Brain microvascular endothelial cell (primary cell): ENCODE measurements at regions not wholly inside any gene's neighbourhood (a gene's known extent, or its start where the extent isn't known, plus 50 kb on each side); places are given as distances from the start of the nearest gene placed in this dataset.

ENCODE experiments used
- DNase-seq: peaks from one replicate; pipeline ENCODE4 v3.0.0-alpha.2; 2020
- H3K27ac ChIP-seq: fragments of 250-450 bp; sonication (Bioruptor Pico); 2 replicates; pipeline ENCODE4 v1.5.1; 2020; ENCODE audit warnings: mild to moderate bottlenecking, moderate library complexity
- H3K27me3 ChIP-seq: fragments of 250-450 bp; sonication (Bioruptor Pico); replicated peaks from 2 replicates; pipeline ENCODE4 v1.5.1; 2020; ENCODE audit warnings: mild to moderate bottlenecking
- H3K36me3 ChIP-seq: fragments of 250-450 bp; sonication (Bioruptor Pico); replicated peaks from 2 replicates; pipeline ENCODE4 v1.5.1; 2020; ENCODE audit warnings: mild to moderate bottlenecking
- H3K4me3 ChIP-seq: 2 replicates; pipeline ENCODE4 v1.5.1; 2011; ENCODE audit warnings: low read depth, mild to moderate bottlenecking, control low read depth, low read length, moderate library complexity
- in situ Hi-C: cut with HindIII; loops from 2 replicates; pipeline ENCODE4 v1.10.0; 2017; ENCODE audit warnings: low sequenced_read_pairs, low pct_ligation_motif_present
- TF ChIP-seq, protein P1 (sequence below): IDR thresholded peaks from 2 replicates; pipeline ENCODE4 v1.5.1; 2011; ENCODE audit warnings: low read depth, mild to moderate bottlenecking, moderate library complexity, low read length, control low read depth, inconsistent platforms; ENCODE audit errors: missing control alignments

DNA sequence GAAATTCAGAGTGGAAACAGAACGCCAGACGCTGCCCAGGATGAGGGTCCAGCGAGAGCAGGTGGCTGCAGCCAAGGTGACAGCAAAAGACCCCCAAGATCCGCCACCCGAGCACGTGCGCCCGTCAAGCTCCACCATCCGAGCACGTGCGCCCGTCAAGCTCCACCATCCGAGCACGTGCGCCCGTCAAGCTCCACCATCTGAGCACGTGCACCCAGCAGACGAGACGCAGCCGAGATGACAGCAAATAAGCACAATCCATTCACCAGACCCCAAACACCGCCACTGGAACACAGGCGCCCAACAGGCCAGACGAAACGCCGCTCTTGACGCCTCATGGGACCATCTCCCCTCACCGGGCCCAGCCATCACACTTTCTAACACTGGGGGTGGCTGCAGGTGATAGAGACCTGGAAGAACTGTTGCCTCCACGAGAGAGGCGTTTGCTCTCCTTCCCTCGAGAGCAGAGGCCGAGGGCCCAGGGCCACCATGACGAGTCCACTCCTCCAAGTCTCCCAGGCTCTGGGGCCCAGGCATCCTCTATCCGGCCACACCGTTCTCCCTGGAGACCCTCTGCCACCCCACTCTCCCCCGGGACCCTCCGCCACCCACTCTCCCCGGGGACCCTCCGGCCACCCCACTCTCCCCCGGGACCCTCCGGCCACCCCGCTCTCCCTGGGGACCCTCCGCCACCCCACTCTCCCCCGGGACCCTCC lies 62.1 kb upstream of the GALNT9 start:
- in situ Hi-C loops: no loop called here
- Histone ChIP-seq H3K27me3 (peaks cover 13% of the 10 kb centered on the region), H3K27ac (no peak overlapping the region), H3K4me3 (no peak overlapping the region), H3K36me3 (no peaks in the 10 kb centered on the region)
- TF ChIP-seq, protein P1, sequence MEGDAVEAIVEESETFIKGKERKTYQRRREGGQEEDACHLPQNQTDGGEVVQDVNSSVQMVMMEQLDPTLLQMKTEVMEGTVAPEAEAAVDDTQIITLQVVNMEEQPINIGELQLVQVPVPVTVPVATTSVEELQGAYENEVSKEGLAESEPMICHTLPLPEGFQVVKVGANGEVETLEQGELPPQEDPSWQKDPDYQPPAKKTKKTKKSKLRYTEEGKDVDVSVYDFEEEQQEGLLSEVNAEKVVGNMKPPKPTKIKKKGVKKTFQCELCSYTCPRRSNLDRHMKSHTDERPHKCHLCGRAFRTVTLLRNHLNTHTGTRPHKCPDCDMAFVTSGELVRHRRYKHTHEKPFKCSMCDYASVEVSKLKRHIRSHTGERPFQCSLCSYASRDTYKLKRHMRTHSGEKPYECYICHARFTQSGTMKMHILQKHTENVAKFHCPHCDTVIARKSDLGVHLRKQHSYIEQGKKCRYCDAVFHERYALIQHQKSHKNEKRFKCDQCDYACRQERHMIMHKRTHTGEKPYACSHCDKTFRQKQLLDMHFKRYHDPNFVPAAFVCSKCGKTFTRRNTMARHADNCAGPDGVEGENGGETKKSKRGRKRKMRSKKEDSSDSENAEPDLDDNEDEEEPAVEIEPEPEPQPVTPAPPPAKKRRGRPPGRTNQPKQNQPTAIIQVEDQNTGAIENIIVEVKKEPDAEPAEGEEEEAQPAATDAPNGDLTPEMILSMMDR: no peak
- no peak for DNase-seq

DNA sequence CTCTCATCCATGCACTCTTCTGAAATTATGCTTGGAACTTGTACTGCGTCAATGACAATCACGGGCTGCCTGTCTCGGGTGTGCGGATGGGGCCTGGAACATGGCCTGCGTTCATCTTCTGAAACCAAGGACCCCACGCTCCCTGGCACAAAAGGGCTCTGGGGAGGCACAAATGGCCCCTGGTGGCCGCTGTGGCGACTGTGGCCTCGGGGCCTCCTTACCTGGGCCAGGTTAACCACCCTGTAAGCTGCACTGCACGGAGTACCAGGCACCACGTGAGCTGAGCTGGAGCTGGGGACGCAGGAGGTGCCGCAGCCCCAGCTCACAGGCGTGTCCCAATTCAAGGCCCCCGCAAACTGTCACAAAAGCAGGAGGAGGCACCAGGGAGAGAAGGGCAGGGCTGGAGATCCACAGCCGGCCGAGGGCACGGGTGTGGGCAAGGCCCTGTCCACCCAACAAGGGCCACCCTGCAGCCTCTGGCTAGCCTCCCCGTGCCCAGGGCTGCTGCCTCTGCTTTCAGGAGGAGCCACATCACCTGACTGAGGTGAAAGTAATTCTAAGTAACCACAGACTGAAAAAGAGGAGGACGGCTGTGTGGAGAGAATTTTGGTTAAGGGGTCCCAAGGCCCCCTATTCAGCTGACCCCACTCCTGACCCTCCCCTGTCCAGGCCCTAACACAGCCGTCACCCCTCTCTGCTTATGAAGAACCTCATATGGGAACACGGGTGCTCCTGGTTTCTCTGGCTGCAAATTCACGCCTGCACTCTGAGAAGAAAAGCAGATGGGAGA lies 61.1 kb upstream of the GALNT9 start:
- Histone ChIP-seq H3K4me3 (no peak overlapping the region), H3K27ac (no peak overlapping the region), H3K27me3 (peaks cover 22% of the 10 kb centered on the region), H3K36me3 (no peaks in the 10 kb centered on the region)
- TF ChIP-seq, protein P1: no peak
- in situ Hi-C loops: no loop called here
- no peak for DNase-seq

DNA sequence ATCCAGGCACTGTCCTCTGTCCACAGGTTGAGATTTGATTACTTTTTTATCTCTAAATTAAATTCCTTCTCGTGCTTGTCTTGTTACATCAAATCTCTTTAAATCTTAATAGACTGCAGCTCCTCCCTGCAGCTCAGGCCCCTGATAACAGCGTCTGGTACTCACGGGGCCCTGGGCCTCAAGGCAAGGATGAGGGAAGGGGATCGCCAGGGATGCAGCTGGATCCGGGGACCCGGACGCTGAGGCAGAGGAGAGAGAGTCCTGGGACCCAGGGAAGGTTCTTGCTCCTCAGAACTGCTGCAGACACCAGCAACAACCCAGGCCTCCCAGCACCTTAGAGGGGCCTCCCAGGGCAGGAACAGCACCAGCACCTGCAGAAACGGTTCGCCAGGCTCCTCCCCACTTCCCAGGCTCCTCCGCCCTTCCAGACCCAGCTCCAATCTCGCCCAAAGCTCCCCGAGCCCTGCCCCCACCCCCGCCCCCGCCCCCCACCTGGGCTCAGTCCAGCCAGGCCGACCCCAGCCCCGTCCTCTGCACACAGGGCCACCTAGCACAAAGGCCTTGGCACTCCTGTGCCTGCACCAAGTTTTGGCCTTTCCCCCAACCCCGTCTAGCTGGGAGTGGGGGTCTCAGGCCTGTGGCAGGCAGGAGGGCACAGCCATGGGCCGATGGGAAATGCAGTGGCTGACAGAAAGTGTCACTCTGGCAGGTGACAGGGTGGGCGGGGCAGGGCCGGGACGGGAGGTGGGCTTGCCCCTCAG lies 60.3 kb upstream of the GALNT9 start:
- no peak for DNase-seq
- Histone ChIP-seq H3K27me3 (peaks cover 29% of the 10 kb centered on the region), H3K4me3 (no peak overlapping the region), H3K36me3 (no peaks in the 10 kb centered on the region), H3K27ac (no peak overlapping the region)
- TF ChIP-seq, protein P1: no peak
- in situ Hi-C loops: no loop called here

DNA sequence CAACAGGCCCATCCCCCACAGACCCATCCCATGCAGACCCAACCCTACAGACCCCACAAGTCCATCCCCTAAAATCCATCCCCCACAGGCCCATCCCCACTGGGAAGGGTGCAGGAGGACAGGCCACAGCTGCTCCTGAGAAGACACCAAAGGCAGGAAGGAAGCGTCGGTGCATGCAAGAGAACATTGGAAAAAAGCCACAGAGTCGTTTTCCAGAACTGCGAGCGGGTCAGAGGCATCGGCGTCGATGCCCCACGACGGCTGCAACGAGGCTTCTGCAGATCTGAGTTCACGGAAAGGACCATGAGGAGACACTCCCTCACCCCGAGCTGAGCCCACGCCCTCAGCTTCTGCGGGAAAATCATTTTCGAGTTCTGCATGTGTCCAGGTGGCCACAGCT lies 59.6 kb upstream of the GALNT9 start:
- Histone ChIP-seq H3K27me3 (peaks cover 29% of the 10 kb centered on the region), H3K4me3 (no peak overlapping the region), H3K36me3 (no peaks in the 10 kb centered on the region), H3K27ac (no peak overlapping the region)
- TF ChIP-seq, protein P1: no peak
- DNase-seq: no peak
- in situ Hi-C loops: no loop called here

DNA sequence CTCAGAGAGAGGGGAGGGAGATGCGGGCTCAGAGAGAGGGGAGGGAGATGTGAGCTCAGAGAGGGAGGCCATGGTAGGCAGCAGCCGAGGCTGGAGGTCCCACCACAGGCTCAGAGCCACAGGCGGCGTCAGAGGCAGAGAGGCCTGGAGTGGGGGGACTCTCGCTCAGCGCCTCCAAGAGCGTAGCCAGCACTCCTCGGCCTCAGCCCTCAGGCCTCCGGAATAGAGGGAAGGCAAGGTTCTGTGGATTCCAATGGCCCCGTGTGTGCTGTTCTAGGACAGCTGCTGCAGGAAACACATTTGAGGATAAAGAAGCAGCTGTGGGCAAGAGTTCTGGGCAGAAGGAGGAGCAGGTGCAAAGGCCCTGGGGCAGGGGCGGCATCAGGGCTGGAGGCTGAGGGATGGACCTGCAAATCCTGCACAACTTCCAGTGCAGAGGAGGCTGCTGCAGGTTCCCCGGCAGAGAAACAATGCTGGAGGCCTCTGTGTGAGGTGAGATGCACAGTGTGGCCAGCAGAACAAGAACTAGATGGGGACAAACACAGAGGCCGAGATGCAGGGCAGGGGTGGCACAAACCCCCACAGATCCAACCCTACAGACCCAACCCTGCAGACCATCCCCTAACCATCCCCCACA lies 59.1 kb upstream of the GALNT9 start:
- H3K36me3 ChIP-seq: no peaks in the 10 kb centered on the region
- TF ChIP-seq, protein P1: no peak
- in situ Hi-C loops: no loop called here
- H3K27me3 ChIP-seq: peaks cover 29% of the 10 kb centered on the region
- H3K27ac ChIP-seq: no peak overlapping the region
- no peak overlapping the region for H3K4me3 ChIP-seq
- no peak for DNase-seq
